ENCODE measurements at regions not wholly inside any gene's neighbourhood (a gene's known extent, or its start where the extent isn't known, plus 50 kb on each side); places are given as distances from the start of the nearest gene placed in this dataset.

- intact Hi-C loops (cut with DNase I) = no loop called here
- ATAC-seq (no peak), DNase-seq (no peak)
- Histone ChIP-seq H3K36me3 (no peaks in the 10 kb centered on the region), H3K27ac (no peak overlapping the region), H3K9me3 (peaks cover 0 to 4% (median 0%) of the 10 kb centered on the region in 12 donors), H3K27me3 (no peaks in the 10 kb centered on the region), H3K4me1 (no peaks in the 10 kb centered on the region), H3K4me3 (no peak overlapping the region)
- TF ChIP-seq CTCF (IDR thresholded peaks at IDR 0.05) = no peak
- TF ChIP-seq POLR2A (IDR thresholded peaks at IDR 0.05) = no peak
These were observed 172.6 kb upstream of the LUZP2 start for GRCh38 chr11:24324211-24324610.

GRCh38 chr11:24344222-24344621 is 152.6 kb upstream of the LUZP2 start:
- 73 to 83% (median 75%) methylated on average over 7 of the region's 7 CpGs for WGBS, 4 donors
- ATAC-seq (no peak), DNase-seq (no peak)
- Histone ChIP-seq H3K9me3 (no peaks in the 10 kb centered on the region), H3K27me3 (no peaks in the 10 kb centered on the region), H3K27ac (no peak overlapping the region), H3K4me1 (no peaks in the 10 kb centered on the region), H3K36me3 (no peaks in the 10 kb centered on the region), H3K4me3 (no peak overlapping the region)
- no peak for TF ChIP-seq CTCF (IDR thresholded peaks at IDR 0.05)
- TF ChIP-seq POLR2A (IDR thresholded peaks at IDR 0.05) = no peak
- intact Hi-C loops (cut with DNase I) = no loop called here

DNA sequence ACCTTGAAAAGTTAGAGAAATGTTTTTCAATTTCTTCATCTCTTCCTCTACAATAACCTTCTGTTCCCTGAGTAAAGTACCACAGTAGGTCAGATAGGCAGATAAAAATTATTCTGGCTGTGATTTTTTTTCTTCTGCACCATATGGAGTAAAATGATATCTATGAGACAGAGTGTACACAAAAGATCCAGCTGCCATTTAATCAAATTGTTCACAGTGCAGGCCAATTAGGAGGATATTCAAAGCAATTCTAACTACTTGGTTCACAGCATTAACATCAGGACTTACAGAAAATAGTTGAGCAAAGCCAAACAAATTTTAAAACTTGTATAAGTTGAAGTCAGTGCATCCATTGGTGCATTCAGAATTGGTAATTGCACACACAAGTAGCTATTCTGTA is 147.9 kb upstream of the LUZP2 start:
- no peaks in the 10 kb centered on the region for H3K4me1 ChIP-seq
- ATAC-seq = no peak
- H3K9me3 ChIP-seq = peaks cover 0 to 14% (median 0%) of the 10 kb centered on the region in 12 donors
- TF ChIP-seq CTCF (IDR thresholded peaks at IDR 0.05) (no peak), POLR2A (IDR thresholded peaks at IDR 0.05) (no peak)
- intact Hi-C loops (cut with DNase I) = no loop called here
- no peaks in the 10 kb centered on the region for H3K27me3 ChIP-seq
- H3K36me3 ChIP-seq = no peaks in the 10 kb centered on the region
- no peak overlapping the region for H3K4me3 ChIP-seq
- no peak for DNase-seq
- no peak overlapping the region for H3K27ac ChIP-seq

GRCh38 chr11:24351179-24351578 is 145.7 kb upstream of the LUZP2 start:
- 27 to 83% (median 58%) methylated on average over 2 of the region's 2 CpGs for WGBS, 4 donors
- no peak for DNase-seq
- H3K36me3 ChIP-seq = no peaks in the 10 kb centered on the region
- H3K27me3 ChIP-seq = no peaks in the 10 kb centered on the region
- H3K27ac ChIP-seq = no peak overlapping the region
- no peak overlapping the region for H3K4me3 ChIP-seq
- peaks cover 0 to 14% (median 0%) of the 10 kb centered on the region in 12 donors for H3K9me3 ChIP-seq
- intact Hi-C loops (cut with DNase I) = no loop called here
- TF ChIP-seq POLR2A (IDR thresholded peaks at IDR 0.05) (no peak), CTCF (IDR thresholded peaks at IDR 0.05) (no peak)
- H3K4me1 ChIP-seq = no peaks in the 10 kb centered on the region
- no peak for ATAC-seq
